ENCODE measurements at regions not wholly inside any gene's neighbourhood (a gene's known extent, or its start where the extent isn't known, plus 50 kb on each side); places are given as distances from the start of the nearest gene placed in this dataset.

DNA sequence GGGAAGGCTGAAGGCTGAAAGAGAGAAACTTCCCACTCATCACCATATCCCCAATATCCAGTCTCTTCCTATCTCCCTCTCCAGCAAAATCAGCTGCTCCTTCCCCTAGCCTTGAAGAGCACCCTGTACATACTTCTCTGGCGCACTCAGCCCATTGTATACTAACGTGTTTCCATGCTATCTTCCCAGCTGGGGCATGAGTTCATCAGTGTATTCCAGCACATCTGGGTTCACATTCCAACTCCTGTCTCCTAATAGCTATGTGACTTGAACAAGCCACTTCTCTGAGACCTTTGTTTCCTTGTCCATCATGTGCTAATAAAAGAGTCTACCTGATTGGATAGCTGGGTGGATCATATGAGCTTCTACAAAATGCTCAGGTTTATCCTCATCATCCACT lies 51.1 kb upstream of the OLIG2 start:
- H3K4me3 Mint-ChIP-seq: no peak overlapping the region
- H3K27me3 Mint-ChIP-seq (ENCODE audit: insufficient read depth): peaks cover 27% of the 10 kb centered on the region
- H3K4me1 Mint-ChIP-seq (ENCODE audit: low read depth): no peaks in the 10 kb centered on the region
- H3K27ac Mint-ChIP-seq: no peak overlapping the region
- no peaks in the 10 kb centered on the region for H3K36me3 Mint-ChIP-seq (ENCODE audit: low read depth)
- DNase-seq: no peak
- no peaks in the 10 kb centered on the region for H3K9me3 Mint-ChIP-seq
- TF ChIP-seq, protein P1, sequence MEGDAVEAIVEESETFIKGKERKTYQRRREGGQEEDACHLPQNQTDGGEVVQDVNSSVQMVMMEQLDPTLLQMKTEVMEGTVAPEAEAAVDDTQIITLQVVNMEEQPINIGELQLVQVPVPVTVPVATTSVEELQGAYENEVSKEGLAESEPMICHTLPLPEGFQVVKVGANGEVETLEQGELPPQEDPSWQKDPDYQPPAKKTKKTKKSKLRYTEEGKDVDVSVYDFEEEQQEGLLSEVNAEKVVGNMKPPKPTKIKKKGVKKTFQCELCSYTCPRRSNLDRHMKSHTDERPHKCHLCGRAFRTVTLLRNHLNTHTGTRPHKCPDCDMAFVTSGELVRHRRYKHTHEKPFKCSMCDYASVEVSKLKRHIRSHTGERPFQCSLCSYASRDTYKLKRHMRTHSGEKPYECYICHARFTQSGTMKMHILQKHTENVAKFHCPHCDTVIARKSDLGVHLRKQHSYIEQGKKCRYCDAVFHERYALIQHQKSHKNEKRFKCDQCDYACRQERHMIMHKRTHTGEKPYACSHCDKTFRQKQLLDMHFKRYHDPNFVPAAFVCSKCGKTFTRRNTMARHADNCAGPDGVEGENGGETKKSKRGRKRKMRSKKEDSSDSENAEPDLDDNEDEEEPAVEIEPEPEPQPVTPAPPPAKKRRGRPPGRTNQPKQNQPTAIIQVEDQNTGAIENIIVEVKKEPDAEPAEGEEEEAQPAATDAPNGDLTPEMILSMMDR (IDR thresholded peaks at IDR 0.05): no peak

DNA sequence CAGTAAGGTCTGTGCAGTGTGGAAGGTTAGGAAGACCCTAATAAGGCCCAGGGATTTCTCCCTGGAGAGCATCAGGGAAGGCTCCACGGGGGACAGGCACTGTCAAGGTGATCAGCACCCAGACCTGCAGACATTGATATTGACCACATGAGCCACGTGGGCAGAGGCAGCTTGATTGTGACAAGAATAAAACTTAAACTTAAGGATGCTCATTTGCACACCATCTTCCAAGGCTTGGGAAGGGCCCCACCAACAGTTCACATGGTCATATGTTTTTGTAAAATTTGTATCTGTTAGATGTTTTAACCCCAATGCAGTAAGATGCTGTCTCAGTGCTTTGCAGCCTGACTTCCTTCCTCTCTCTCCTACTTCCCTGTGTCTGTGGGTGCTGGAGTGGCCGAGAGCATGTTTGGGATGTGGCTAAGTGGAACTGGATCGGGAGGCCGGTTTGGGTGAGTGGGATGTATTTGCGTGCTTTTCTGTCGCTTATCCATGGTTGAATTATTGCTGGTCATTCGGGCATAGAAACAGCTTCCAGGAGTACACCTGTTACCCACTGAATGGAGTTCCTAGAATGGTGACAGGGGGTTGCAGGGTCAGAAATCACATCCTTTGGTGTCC lies 49.8 kb upstream of the OLIG2 start:
- no peak overlapping the region for H3K4me3 Mint-ChIP-seq
- no peaks in the 10 kb centered on the region for H3K4me1 Mint-ChIP-seq (ENCODE audit: low read depth)
- no peak overlapping the region for H3K27ac Mint-ChIP-seq
- no peak for DNase-seq
- H3K36me3 Mint-ChIP-seq (ENCODE audit: low read depth): no peaks in the 10 kb centered on the region
- H3K9me3 Mint-ChIP-seq: no peaks in the 10 kb centered on the region
- TF ChIP-seq, protein P1 (IDR thresholded peaks at IDR 0.05): no peak
- peaks cover 30% of the 10 kb centered on the region for H3K27me3 Mint-ChIP-seq (ENCODE audit: insufficient read depth)

Data from HFFc6 (cell line).